GM19463 (cell line): ENCODE measurements at regions not wholly inside any gene's neighbourhood (a gene's known extent, or its start where the extent isn't known, plus 50 kb on each side); places are given as distances from the start of the nearest gene placed in this dataset.
"Not testable (repeated sequence)": the region's sequence is repeated elsewhere in the genome, so short reads cannot be mapped to it uniquely, and the experiment has no call there.

Experiments
- ATAC-seq: cut with Tn5 transposase; IDR thresholded peaks from one replicate; pipeline ENCODE4 v1.9.1; 2021; ENCODE audit warnings: mild to moderate bottlenecking, moderate library complexity; ENCODE audit not compliant: unreplicated experiment

GRCh38 chr18:73355121-73355520 lies 487.3 kb upstream of the NETO1 start:
- no peak for ATAC-seq

GRCh38 chr18:73352546-73352945 lies 484.8 kb upstream of the NETO1 start:
- ATAC-seq, result no peak

GRCh38 chr18:73340135-73340977 lies 472.6 kb upstream of the NETO1 start:
- peak; percentile 59 for ATAC-seq

- no peak for ATAC-seq
Measured at GRCh38 chr18:73331212-73331772, 463.5 kb upstream of the NETO1 start.

GRCh38 chr18:73330106-73330505 lies 462.3 kb upstream of the NETO1 start:
- not testable (repeated sequence) for ATAC-seq

GRCh38 chr18:73324187-73324831 lies 456.5 kb upstream of the NETO1 start:
- not testable (repeated sequence) for ATAC-seq

- no peak for ATAC-seq
Measured at GRCh38 chr18:73318739-73319479, 451.1 kb upstream of the NETO1 start.

GRCh38 chr18:73316513-73316912 lies 448.7 kb upstream of the NETO1 start:
- ATAC-seq, result no peak

- ATAC-seq, result no peak
Measured at GRCh38 chr18:73315381-73315780, 447.6 kb upstream of the NETO1 start.

GRCh38 chr18:73313476-73313875 lies 445.7 kb upstream of the NETO1 start:
- no peak for ATAC-seq

GRCh38 chr18:73296686-73297085 lies 428.9 kb upstream of the NETO1 start:
- ATAC-seq, result no peak

GRCh38 chr18:73292156-73292555 lies 424.4 kb upstream of the NETO1 start:
- no peak for ATAC-seq

GRCh38 chr18:73288813-73289212 lies 421.0 kb upstream of the NETO1 start:
- no peak for ATAC-seq

- ATAC-seq, result no peak
Measured at GRCh38 chr18:73286584-73286983, 418.8 kb upstream of the NETO1 start.

- no peak for ATAC-seq
Measured at GRCh38 chr18:73283788-73284187, 416.0 kb upstream of the NETO1 start.

GRCh38 chr18:73283032-73283431 lies 415.2 kb upstream of the NETO1 start:
- ATAC-seq, result no peak

GRCh38 chr18:73279498-73279897 lies 411.7 kb upstream of the NETO1 start:
- ATAC-seq, result no peak

- ATAC-seq, result no peak
Measured at GRCh38 chr18:73274812-73275621, 407.2 kb upstream of the NETO1 start.

- ATAC-seq, result no peak
Measured at GRCh38 chr18:73270920-73271634, 403.3 kb upstream of the NETO1 start.

GRCh38 chr18:73264562-73264921 lies 396.8 kb upstream of the NETO1 start:
- no peak for ATAC-seq
